Kidney epithelial cell (primary cell): ENCODE measurements at regions not wholly inside any gene's neighbourhood (a gene's known extent, or its start where the extent isn't known, plus 50 kb on each side); places are given as distances from the start of the nearest gene placed in this dataset.

Source experiments
- DNase-seq: peaks from one replicate; pipeline ENCODE4 v3.0.0-alpha.2; 2010; ENCODE audit warnings: low read depth
- H3K27me3 ChIP-seq: 2 replicates; pipeline ENCODE4 v1.6.0; 2011; ENCODE audit warnings: low read length; ENCODE audit not compliant: control insufficient read depth, insufficient read depth
- H3K36me3 ChIP-seq: 2 replicates; pipeline ENCODE4 v1.5.1; 2011; ENCODE audit warnings: low read length; ENCODE audit not compliant: control insufficient read depth, insufficient read depth
- H3K4me3 ChIP-seq: 2 replicates; pipeline ENCODE4 v1.5.1; 2011; ENCODE audit warnings: low read depth, mild to moderate bottlenecking, control low read depth, low read length
- CTCF ChIP-seq: IDR thresholded peaks from 2 replicates; pipeline ENCODE4 v1.5.1; 2011; ENCODE audit warnings: mild to moderate bottlenecking, moderate library complexity, low read length, control low read depth, inconsistent platforms; ENCODE audit not compliant: insufficient read depth, poor library complexity, severe bottlenecking

GRCh38 chr7:22909917-22910316 lies 87.3 kb upstream of the TOMM7 start:
- no peak for DNase-seq
- Histone ChIP-seq H3K36me3 (no peaks in the 10 kb centered on the region), H3K4me3 (no peak overlapping the region), H3K27me3 (no peaks in the 10 kb centered on the region)
- TF ChIP-seq CTCF = no peak

GRCh38 chr7:22907805-22908204 lies 85.2 kb upstream of the TOMM7 start:
- Histone ChIP-seq H3K27me3 (no peaks in the 10 kb centered on the region), H3K36me3 (no peaks in the 10 kb centered on the region), H3K4me3 (no peak overlapping the region)
- no peak for DNase-seq
- no peak for TF ChIP-seq CTCF

- Histone ChIP-seq H3K36me3 (no peaks in the 10 kb centered on the region), H3K4me3 (no peak overlapping the region), H3K27me3 (no peaks in the 10 kb centered on the region)
- no peak for DNase-seq
- TF ChIP-seq CTCF = no peak
Measured at GRCh38 chr7:22900784-22901183, 78.1 kb upstream of the TOMM7 start.

GRCh38 chr7:22900101-22900500 lies 77.5 kb upstream of the TOMM7 start:
- no peak overlapping the region for H3K4me3 ChIP-seq
- no peaks in the 10 kb centered on the region for H3K27me3 ChIP-seq

GRCh38 chr7:22896917-22897316 lies 74.3 kb upstream of the TOMM7 start:
- TF ChIP-seq CTCF = no peak
- no peak overlapping the region for H3K4me3 ChIP-seq
- no peak for DNase-seq
- H3K36me3 ChIP-seq = no peaks in the 10 kb centered on the region
- H3K27me3 ChIP-seq = no peaks in the 10 kb centered on the region

More at GRCh38 chr7:22900101-22900500, 77.5 kb upstream of the TOMM7 start:
- no peak for TF ChIP-seq CTCF
- no peak for DNase-seq
- no peaks in the 10 kb centered on the region for H3K36me3 ChIP-seq

GRCh38 chr7:22895828-22896165 lies 73.1 kb upstream of the TOMM7 start:
- no peak overlapping the region for H3K4me3 ChIP-seq
- H3K36me3 ChIP-seq = no peaks in the 10 kb centered on the region
- no peak for TF ChIP-seq CTCF
- DNase-seq = no peak
- no peaks in the 10 kb centered on the region for H3K27me3 ChIP-seq
